ENCODE measurements at regions not wholly inside any gene's neighbourhood (a gene's known extent, or its start where the extent isn't known, plus 50 kb on each side); places are given as distances from the start of the nearest gene placed in this dataset.

- no peak for TF ChIP-seq POLR2AphosphoS5 (IDR thresholded peaks at IDR 0.05; ENCODE audit: low read depth, low read length)
- TF ChIP-seq POLR2A (IDR thresholded peaks at IDR 0.05; ENCODE audit: low read depth, low read length) = no peak
Measured at GRCh38 chr6:84460491-84460890, 233.0 kb upstream of the CEP162 start.
